OCI-LY1 (cell line): ENCODE measurements at regions not wholly inside any gene's neighbourhood (a gene's known extent, or its start where the extent isn't known, plus 50 kb on each side); places are given as distances from the start of the nearest gene placed in this dataset.

ENCODE experiments used
- H2AFZ ChIP-seq: fragments of 200-600 bp; sonication (generic), shearing (Covaris generic); 2 replicates; pipeline ENCODE4 v1.6.0; 2014; ENCODE audit warnings: antibody characterized with exemption, mild to moderate bottlenecking, low read length
- H3F3A ChIP-seq: fragments of 200-600 bp; sonication (generic), shearing (Covaris generic); 2 replicates; pipeline ENCODE4 v1.6.0; 2014; ENCODE audit warnings: mild to moderate bottlenecking, antibody characterized with exemption, low read length, moderate library complexity; ENCODE audit not compliant: insufficient read depth
- H3K27ac ChIP-seq: fragments of 200-600 bp; sonication (generic); 2 replicates; pipeline ENCODE4 v1.5.1; 2014; ENCODE audit warnings: low read length, mixed run types, mild to moderate bottlenecking, low read depth; ENCODE audit not compliant: poor library complexity, severe bottlenecking
- H3K27me3 ChIP-seq: fragments of 200-600 bp; sonication (generic); 2 replicates; pipeline ENCODE4 v1.6.0; 2014; ENCODE audit warnings: antibody characterized with exemption, mild to moderate bottlenecking, low read length, moderate library complexity; ENCODE audit not compliant: insufficient read depth
- H3K36me3 ChIP-seq: fragments of 200-600 bp; sonication (generic); 2 replicates; pipeline ENCODE4 v1.6.1; 2014; ENCODE audit warnings: mild to moderate bottlenecking, antibody characterized with exemption, low read length, moderate library complexity, mixed read lengths; ENCODE audit not compliant: insufficient read depth
- H3K4me1 ChIP-seq: fragments of 200-600 bp; sonication (generic); 2 replicates; pipeline ENCODE4 v1.5.1; 2014; ENCODE audit warnings: mild to moderate bottlenecking, low read length, moderate library complexity; ENCODE audit not compliant: insufficient read depth, severe bottlenecking
- H3K4me2 ChIP-seq: fragments of 200-600 bp; sonication (generic), shearing (Covaris generic); 2 replicates; pipeline ENCODE4 v1.6.1; 2014; ENCODE audit warnings: low read length
- H3K4me3 ChIP-seq: fragments of 200-600 bp; sonication (generic); 2 replicates; pipeline ENCODE4 v1.5.1; 2014; ENCODE audit warnings: low read length, low read depth, mild to moderate bottlenecking, mixed read lengths; ENCODE audit not compliant: poor library complexity, severe bottlenecking
- H3K79me2 ChIP-seq: fragments of 200-600 bp; shearing (Covaris generic); 2 replicates; pipeline ENCODE4 v1.6.1; 2016; ENCODE audit warnings: mixed run types, low read length, mixed read lengths; ENCODE audit not compliant: insufficient read depth
- H3K9ac ChIP-seq: fragments of 200-600 bp; sonication (generic), shearing (Covaris generic); 2 replicates; pipeline ENCODE4 v1.6.1; 2014; ENCODE audit warnings: mild to moderate bottlenecking, low read length, mixed read lengths
- H3K9me2 ChIP-seq: fragments of 200-600 bp; sonication (generic), shearing (Covaris generic); 2 replicates; pipeline ENCODE4 v1.6.1; 2014; ENCODE audit warnings: low read depth, mild to moderate bottlenecking, low read length, mixed read lengths
- H3K9me3 ChIP-seq: fragments of 200-600 bp; shearing (Covaris generic); 2 replicates; pipeline ENCODE4 v1.6.1; 2014; ENCODE audit warnings: low read length, mixed read lengths
- H4K20me1 ChIP-seq: fragments of 200-600 bp; sonication (generic), shearing (Covaris generic); 2 replicates; pipeline ENCODE4 v1.6.0; 2016; ENCODE audit warnings: mild to moderate bottlenecking, low read length; ENCODE audit not compliant: insufficient read depth
- EZH2 ChIP-seq: fragments of 200-600 bp; sonication (generic), shearing (Covaris generic); IDR thresholded peaks from 2 replicates; pipeline ENCODE4 v1.8.0; 2017; ENCODE audit warnings: borderline replicate concordance, mixed run types, mild to moderate bottlenecking, antibody characterized with exemption, low read length, moderate library complexity, mixed read lengths
- TF ChIP-seq, protein P1 (sequence below): fragments of 200-600 bp; sonication (generic), shearing (Covaris generic); IDR thresholded peaks from 2 replicates; pipeline ENCODE4 v1.5.1; 2017; ENCODE audit warnings: mild to moderate bottlenecking, antibody characterized with exemption, low read length, moderate library complexity, mixed read lengths

- Histone ChIP-seq H3K27me3 (peaks cover 7% of the 10 kb centered on the region; the same call in 1 of the 2 replicates), H3K4me1 (no peaks in the 10 kb centered on the region)
Measured at GRCh38 chr7:155868955-155869783, 56.9 kb upstream of the SHH start.

DNA sequence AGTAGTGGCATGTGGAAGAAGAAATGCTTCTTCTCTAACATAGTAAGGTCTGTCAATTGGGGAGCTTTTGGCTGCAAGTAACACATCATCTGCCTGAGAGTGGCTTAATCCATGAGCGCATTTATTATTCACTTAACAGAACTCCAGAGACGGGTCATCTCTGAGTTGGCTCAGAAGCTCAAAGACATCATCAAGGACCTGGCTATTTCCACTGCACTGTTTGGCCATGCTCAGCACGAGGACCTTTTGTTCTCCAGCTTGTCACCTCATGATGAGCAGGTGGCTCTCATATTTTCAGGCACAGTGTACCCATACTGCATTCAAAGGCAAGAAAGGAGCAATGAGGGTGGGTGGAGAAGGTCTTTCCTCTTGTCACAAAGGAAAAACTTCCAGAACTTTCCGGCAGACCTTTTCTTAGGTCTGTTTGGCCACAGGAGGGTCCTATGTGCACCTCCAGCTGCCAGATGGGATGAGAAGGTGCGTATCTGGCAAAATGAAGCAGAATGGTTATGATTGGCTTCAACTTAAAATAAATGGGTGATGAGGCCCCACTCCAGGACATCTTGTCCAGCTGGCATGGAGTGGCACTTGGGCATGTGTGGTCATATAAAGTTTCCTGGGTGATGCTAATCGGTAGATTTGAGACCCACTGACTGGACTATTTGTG lies 55.6 kb upstream of the SHH start:
- H3K9ac ChIP-seq: no peak overlapping the region
- no peaks in the 10 kb centered on the region for H3K4me1 ChIP-seq
- no peaks in the 10 kb centered on the region for H3K36me3 ChIP-seq
- no peak overlapping the region for H3K4me2 ChIP-seq
- no peak overlapping the region for H3K27ac ChIP-seq
- no peaks in the 10 kb centered on the region for H3K9me3 ChIP-seq
- no peak overlapping the region for H3K4me3 ChIP-seq
- H2AFZ ChIP-seq: no peak overlapping the region
- no peaks in the 10 kb centered on the region for H3F3A ChIP-seq
- no peaks in the 10 kb centered on the region for H4K20me1 ChIP-seq
- TF ChIP-seq, protein P1, sequence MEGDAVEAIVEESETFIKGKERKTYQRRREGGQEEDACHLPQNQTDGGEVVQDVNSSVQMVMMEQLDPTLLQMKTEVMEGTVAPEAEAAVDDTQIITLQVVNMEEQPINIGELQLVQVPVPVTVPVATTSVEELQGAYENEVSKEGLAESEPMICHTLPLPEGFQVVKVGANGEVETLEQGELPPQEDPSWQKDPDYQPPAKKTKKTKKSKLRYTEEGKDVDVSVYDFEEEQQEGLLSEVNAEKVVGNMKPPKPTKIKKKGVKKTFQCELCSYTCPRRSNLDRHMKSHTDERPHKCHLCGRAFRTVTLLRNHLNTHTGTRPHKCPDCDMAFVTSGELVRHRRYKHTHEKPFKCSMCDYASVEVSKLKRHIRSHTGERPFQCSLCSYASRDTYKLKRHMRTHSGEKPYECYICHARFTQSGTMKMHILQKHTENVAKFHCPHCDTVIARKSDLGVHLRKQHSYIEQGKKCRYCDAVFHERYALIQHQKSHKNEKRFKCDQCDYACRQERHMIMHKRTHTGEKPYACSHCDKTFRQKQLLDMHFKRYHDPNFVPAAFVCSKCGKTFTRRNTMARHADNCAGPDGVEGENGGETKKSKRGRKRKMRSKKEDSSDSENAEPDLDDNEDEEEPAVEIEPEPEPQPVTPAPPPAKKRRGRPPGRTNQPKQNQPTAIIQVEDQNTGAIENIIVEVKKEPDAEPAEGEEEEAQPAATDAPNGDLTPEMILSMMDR: no peak
- TF ChIP-seq EZH2: no peak
- H3K9me2 ChIP-seq: no peaks in the 10 kb centered on the region
- H3K79me2 ChIP-seq: no peaks in the 10 kb centered on the region
- peaks cover 7% of the 10 kb centered on the region; the same call in 1 of the 2 replicates for H3K27me3 ChIP-seq

More at GRCh38 chr7:155868955-155869783, 56.9 kb upstream of the SHH start:
- Histone ChIP-seq H4K20me1 (no peaks in the 10 kb centered on the region), H3F3A (no peaks in the 10 kb centered on the region), H3K9me3 (no peaks in the 10 kb centered on the region), H3K27ac (no peak overlapping the region), H3K4me2 (no peak overlapping the region), H3K4me3 (no peak overlapping the region), H3K36me3 (no peaks in the 10 kb centered on the region), H2AFZ (no peak overlapping the region), H3K79me2 (no peaks in the 10 kb centered on the region), H3K9me2 (no peaks in the 10 kb centered on the region), H3K9ac (no peak overlapping the region)
- TF ChIP-seq EZH2: no peak
- TF ChIP-seq, protein P1: no peak

- no peak overlapping the region for H2AFZ ChIP-seq
- no peaks in the 10 kb centered on the region for H3K9me3 ChIP-seq
- TF ChIP-seq EZH2: no peak
- TF ChIP-seq, protein P1: no peak
Measured at GRCh38 chr7:155867280-155867679, 55.0 kb upstream of the SHH start.

More at GRCh38 chr7:155867280-155867679, 55.0 kb upstream of the SHH start:
- Histone ChIP-seq H4K20me1 (no peaks in the 10 kb centered on the region), H3K9me2 (no peaks in the 10 kb centered on the region), H3F3A (no peaks in the 10 kb centered on the region), H3K4me2 (no peak overlapping the region), H3K9ac (no peak overlapping the region), H3K27me3 (peaks cover 7% of the 10 kb centered on the region; the same call in 1 of the 2 replicates), H3K27ac (no peak overlapping the region), H3K4me1 (no peaks in the 10 kb centered on the region), H3K79me2 (no peaks in the 10 kb centered on the region), H3K4me3 (no peak overlapping the region), H3K36me3 (no peaks in the 10 kb centered on the region)
